ENCODE measurements at regions not wholly inside any gene's neighbourhood (a gene's known extent, or its start where the extent isn't known, plus 50 kb on each side); places are given as distances from the start of the nearest gene placed in this dataset.
"Not testable (repeated sequence)": the region's sequence is repeated elsewhere in the genome, so short reads cannot be mapped to it uniquely, and the experiment has no call there.

- no peak for DNase-seq (ENCODE audit: low read depth in 4 of 4, low spot score in 3 of 4)
Measured at GRCh38 chr6:163877877-163878639, 463.5 kb downstream of the QKI start.

- no peak for DNase-seq (ENCODE audit: low read depth in 4 of 4, low spot score in 3 of 4)
Measured at GRCh38 chr6:163876391-163876790, 461.9 kb downstream of the QKI start.

- DNase-seq (ENCODE audit: low read depth in 4 of 4, low spot score in 3 of 4), result no peak
Measured at GRCh38 chr6:163874784-163875183, 460.3 kb downstream of the QKI start.

- DNase-seq (ENCODE audit: low read depth in 4 of 4, low spot score in 3 of 4), result no peak
Measured at GRCh38 chr6:163872335-163872734, 457.8 kb downstream of the QKI start.

- DNase-seq (ENCODE audit: low read depth in 4 of 4, low spot score in 3 of 4), result no peak
Measured at GRCh38 chr6:163871616-163872015, 457.1 kb downstream of the QKI start.

- no peak for DNase-seq (ENCODE audit: low read depth in 4 of 4, low spot score in 3 of 4)
Measured at GRCh38 chr6:163867518-163868292, 453.2 kb downstream of the QKI start.

- no peak for DNase-seq (ENCODE audit: low read depth in 4 of 4, low spot score in 3 of 4)
Measured at GRCh38 chr6:163866192-163866591, 451.7 kb downstream of the QKI start.

- DNase-seq (ENCODE audit: low read depth in 4 of 4, low spot score in 3 of 4), result no peak
Measured at GRCh38 chr6:163863565-163863964, 449.0 kb downstream of the QKI start.

GRCh38 chr6:163862701-163863100 lies 448.2 kb downstream of the QKI start:
- DNase-seq (ENCODE audit: low read depth in 4 of 4, low spot score in 3 of 4), result no peak

GRCh38 chr6:163861627-163862026 lies 447.1 kb downstream of the QKI start:
- no peak for DNase-seq (ENCODE audit: low read depth in 4 of 4, low spot score in 3 of 4)

GRCh38 chr6:163860287-163861081 lies 446.0 kb downstream of the QKI start:
- DNase-seq (ENCODE audit: low read depth in 4 of 4, low spot score in 3 of 4), result no peak

- DNase-seq (ENCODE audit: low read depth in 4 of 4, low spot score in 3 of 4), result not testable (repeated sequence)
Measured at GRCh38 chr6:163858870-163859269, 444.4 kb downstream of the QKI start.

- DNase-seq (ENCODE audit: low read depth in 4 of 4, low spot score in 3 of 4), result no peak
Measured at GRCh38 chr6:163857421-163857820, 442.9 kb downstream of the QKI start.

- DNase-seq (ENCODE audit: low read depth in 4 of 4, low spot score in 3 of 4), result no peak
Measured at GRCh38 chr6:163850874-163851273, 436.4 kb downstream of the QKI start.

- no peak for DNase-seq (ENCODE audit: low read depth in 4 of 4, low spot score in 3 of 4)
Measured at GRCh38 chr6:163844761-163845160, 430.2 kb downstream of the QKI start.

- no peak for DNase-seq (ENCODE audit: low read depth in 4 of 4, low spot score in 3 of 4)
Measured at GRCh38 chr6:163844357-163844756, 429.8 kb downstream of the QKI start.

- no peak for DNase-seq (ENCODE audit: low read depth in 4 of 4, low spot score in 3 of 4)
Measured at GRCh38 chr6:163843218-163843617, 428.7 kb downstream of the QKI start.

- DNase-seq (ENCODE audit: low read depth in 4 of 4, low spot score in 3 of 4), result no peak
Measured at GRCh38 chr6:163842467-163842866, 427.9 kb downstream of the QKI start.

- no peak for DNase-seq (ENCODE audit: low read depth in 4 of 4, low spot score in 3 of 4)
Measured at GRCh38 chr6:163841733-163842132, 427.2 kb downstream of the QKI start.

- DNase-seq (ENCODE audit: low read depth in 4 of 4, low spot score in 3 of 4), result no peak
Measured at GRCh38 chr6:163841326-163841725, 426.8 kb downstream of the QKI start.

- no peak for DNase-seq (ENCODE audit: low read depth in 4 of 4, low spot score in 3 of 4)
Measured at GRCh38 chr6:163840880-163841279, 426.4 kb downstream of the QKI start.
